ENCODE measurements at regions not wholly inside any gene's neighbourhood (a gene's known extent, or its start where the extent isn't known, plus 50 kb on each side); places are given as distances from the start of the nearest gene placed in this dataset.
"Not testable (repeated sequence)": the region's sequence is repeated elsewhere in the genome, so short reads cannot be mapped to it uniquely, and the experiment has no call there.

GRCh38 chr7:94803821-94804220 lies 103.6 kb upstream of the PPP1R9A start:
- no peaks in the 10 kb centered on the region for H3K4me1 ChIP-seq (ENCODE audit: control insufficient read depth, insufficient read depth, low read length)
- Mint-ChIP-seq H3K27me3 (ENCODE audit: insufficient read depth) (no peaks in the 10 kb centered on the region), H3K36me3 (ENCODE audit: low read depth) (peaks cover 4% of the 10 kb centered on the region), H3K9me3 (peaks cover 23% of the 10 kb centered on the region), H3K27ac (no peak overlapping the region), H3K4me3 (no peak overlapping the region), H3K4me1 (no peaks in the 10 kb centered on the region)
- DNase-seq = no peak
- no peaks in the 10 kb centered on the region for H3K9me3 ChIP-seq (ENCODE audit: control insufficient read depth, low read length)
- no peaks in the 10 kb centered on the region for H3K27me3 ChIP-seq (ENCODE audit: control insufficient read depth, insufficient read depth, low read length, poor library complexity, severe bottlenecking)
- no peak overlapping the region for H3K9ac ChIP-seq (ENCODE audit: extremely low read depth, low read length, poor library complexity, severe bottlenecking)
- no peak overlapping the region for H3K4me3 ChIP-seq (ENCODE audit: low read length)
- no peaks in the 10 kb centered on the region for H3K36me3 ChIP-seq (ENCODE audit: control insufficient read depth, insufficient read depth, low read length)
- TF ChIP-seq CTCF (conservative IDR thresholded peaks at IDR 0.05) = no peak
- 94% methylated on average over 2 of the region's 2 CpGs; no CpG with 5 or more reads in 1 of the 2 experiments for whole genome bisulfite sequencing, 2 experiments (ENCODE audit: insufficient coverage in 1 of 2, insufficient read length in 1 of 2)
- no peak overlapping the region for H3K27ac ChIP-seq (ENCODE audit: low read depth, low read length)

- not testable (repeated sequence) for H3K4me3 Mint-ChIP-seq; H3K27me3 Mint-ChIP-seq (ENCODE audit: insufficient read depth); H3K27ac ChIP-seq (ENCODE audit: low read depth, low read length); H3K9me3 ChIP-seq (ENCODE audit: control insufficient read depth, low read length); H3K4me1 ChIP-seq (ENCODE audit: control insufficient read depth, insufficient read depth, low read length); DNase-seq; H3K9ac ChIP-seq (ENCODE audit: extremely low read depth, low read length, poor library complexity, severe bottlenecking); H3K27me3 ChIP-seq (ENCODE audit: control insufficient read depth, insufficient read depth, low read length, poor library complexity, severe bottlenecking); H3K4me3 ChIP-seq (ENCODE audit: low read length); H3K4me1 Mint-ChIP-seq; H3K36me3 ChIP-seq (ENCODE audit: control insufficient read depth, insufficient read depth, low read length); H3K36me3 Mint-ChIP-seq (ENCODE audit: low read depth); H3K27ac Mint-ChIP-seq
- H3K9me3 Mint-ChIP-seq = peaks cover 23% of the 10 kb centered on the region
- WGBS, 2 experiments (ENCODE audit: insufficient coverage in 1 of 2, insufficient read length in 1 of 2) = 71% methylated on average over 1 of the region's 1 CpG; no CpG with 5 or more reads in 1 of the 2 experiments
These were observed 98.7 kb upstream of the PPP1R9A start for GRCh38 chr7:94808673-94809072.

- no peaks in the 10 kb centered on the region for H3K9me3 ChIP-seq (ENCODE audit: control insufficient read depth, low read length)
- no peaks in the 10 kb centered on the region for H3K4me1 ChIP-seq (ENCODE audit: control insufficient read depth, insufficient read depth, low read length)
- Mint-ChIP-seq H3K4me3 (no peak overlapping the region), H3K27ac (no peak overlapping the region), H3K9me3 (peaks cover 23% of the 10 kb centered on the region), H3K4me1 (no peaks in the 10 kb centered on the region), H3K27me3 (ENCODE audit: insufficient read depth) (no peaks in the 10 kb centered on the region), H3K36me3 (ENCODE audit: low read depth) (peaks cover 4% of the 10 kb centered on the region)
- H3K27ac ChIP-seq (ENCODE audit: low read depth, low read length) = no peak overlapping the region
- H3K9ac ChIP-seq (ENCODE audit: extremely low read depth, low read length, poor library complexity, severe bottlenecking) = no peak overlapping the region
- no peaks in the 10 kb centered on the region for H3K36me3 ChIP-seq (ENCODE audit: control insufficient read depth, insufficient read depth, low read length)
- H3K4me3 ChIP-seq (ENCODE audit: low read length) = no peak overlapping the region
- DNase-seq = no peak
- WGBS, 2 experiments (ENCODE audit: insufficient coverage in 1 of 2, insufficient read length in 1 of 2) = 100% methylated on average over 2 of the region's 3 CpGs; no CpG with 5 or more reads in 1 of the 2 experiments
- H3K27me3 ChIP-seq (ENCODE audit: control insufficient read depth, insufficient read depth, low read length, poor library complexity, severe bottlenecking) = no peaks in the 10 kb centered on the region
- TF ChIP-seq CTCF (conservative IDR thresholded peaks at IDR 0.05) = no peak
These were observed 96.9 kb upstream of the PPP1R9A start for GRCh38 chr7:94810496-94810895.

- no peaks in the 10 kb centered on the region for H3K4me1 Mint-ChIP-seq
- H3K4me3 Mint-ChIP-seq = no peak overlapping the region
- H3K36me3 Mint-ChIP-seq (ENCODE audit: low read depth) = peaks cover 2% of the 10 kb centered on the region
- H3K9me3 Mint-ChIP-seq = peaks cover 31% of the 10 kb centered on the region
- 84 to 100% methylated on average over 2 to 3 of the region's 3 CpGs for WGBS, 2 experiments (ENCODE audit: insufficient coverage in 1 of 2, insufficient read length in 1 of 2)
- DNase-seq = no peak
- no peak for TF ChIP-seq CTCF (conservative IDR thresholded peaks at IDR 0.05)
- Histone ChIP-seq H3K9me3 (ENCODE audit: control insufficient read depth, low read length) (peaks cover 12% of the 10 kb centered on the region), H3K36me3 (ENCODE audit: control insufficient read depth, insufficient read depth, low read length) (no peaks in the 10 kb centered on the region), H3K4me3 (ENCODE audit: low read length) (no peak overlapping the region), H3K4me1 (ENCODE audit: control insufficient read depth, insufficient read depth, low read length) (no peaks in the 10 kb centered on the region), H3K9ac (ENCODE audit: extremely low read depth, low read length, poor library complexity, severe bottlenecking) (no peak overlapping the region), H3K27me3 (ENCODE audit: control insufficient read depth, insufficient read depth, low read length, poor library complexity, severe bottlenecking) (no peaks in the 10 kb centered on the region), H3K27ac (ENCODE audit: low read depth, low read length) (no peak overlapping the region)
- no peak overlapping the region for H3K27ac Mint-ChIP-seq
- no peaks in the 10 kb centered on the region for H3K27me3 Mint-ChIP-seq (ENCODE audit: insufficient read depth)
These were observed 93.5 kb upstream of the PPP1R9A start for GRCh38 chr7:94813917-94814316.

Measured in endodermal cell (in vitro differentiated cells).